NCI-H69 (cell line): ENCODE measurements at regions not wholly inside any gene's neighbourhood (a gene's known extent, or its start where the extent isn't known, plus 50 kb on each side); places are given as distances from the start of the nearest gene placed in this dataset.

Experiments used
- DNase-seq: peaks from one replicate; lab custom pipeline; 2025; lab: John Stamatoyannopoulos, UW

- DNase-seq = no peak
Measured at GRCh38 chr13:39938596-39938995, 283.1 kb downstream of the COG6 start.

- no peak for DNase-seq
Measured at GRCh38 chr13:39941236-39941635, 285.8 kb downstream of the COG6 start.

GRCh38 chr13:39941911-39942551 lies 286.6 kb downstream of the COG6 start:
- no peak for DNase-seq

- DNase-seq = peak; percentile 60
Measured at GRCh38 chr13:39942552-39943273, 287.3 kb downstream of the COG6 start.

GRCh38 chr13:39943711-39944110 lies 288.2 kb downstream of the COG6 start:
- DNase-seq = no peak

GRCh38 chr13:39945226-39945625 lies 289.8 kb downstream of the COG6 start:
- no peak for DNase-seq

- no peak for DNase-seq
Measured at GRCh38 chr13:39946769-39947168, 291.3 kb downstream of the COG6 start.

GRCh38 chr13:39951301-39951700 lies 295.8 kb downstream of the COG6 start:
- DNase-seq = no peak

GRCh38 chr13:39952249-39953233 lies 297.1 kb downstream of the COG6 start:
- no peak for DNase-seq

GRCh38 chr13:39954476-39954875 lies 299.0 kb downstream of the COG6 start:
- DNase-seq = no peak

- no peak for DNase-seq
Measured at GRCh38 chr13:39955560-39955959, 300.1 kb downstream of the COG6 start.

GRCh38 chr13:39956036-39956435 lies 300.6 kb downstream of the COG6 start:
- no peak for DNase-seq

- no peak for DNase-seq
Measured at GRCh38 chr13:39957868-39958677, 302.6 kb downstream of the COG6 start.

GRCh38 chr13:39959497-39960144 lies 304.2 kb downstream of the COG6 start:
- DNase-seq = no peak

- no peak for DNase-seq
Measured at GRCh38 chr13:39960191-39960590, 304.7 kb downstream of the COG6 start.

GRCh38 chr13:39961036-39961435 lies 305.6 kb downstream of the COG6 start:
- no peak for DNase-seq

- no peak for DNase-seq
Measured at GRCh38 chr13:39963612-39964011, 308.1 kb downstream of the COG6 start.

- DNase-seq = no peak
Measured at GRCh38 chr13:39965309-39965708, 309.8 kb downstream of the COG6 start.

GRCh38 chr13:39967199-39967959 lies 311.9 kb downstream of the COG6 start:
- no peak for DNase-seq
